GM18868 (cell line): ENCODE measurements at regions not wholly inside any gene's neighbourhood (a gene's known extent, or its start where the extent isn't known, plus 50 kb on each side); places are given as distances from the start of the nearest gene placed in this dataset.

ENCODE experiments used
- ATAC-seq: cut with Tn5 transposase; IDR thresholded peaks from one replicate; pipeline ENCODE4 v1.9.1; 2021; ENCODE audit warnings: mild to moderate bottlenecking, moderate library complexity; ENCODE audit not compliant: unreplicated experiment

DNA sequence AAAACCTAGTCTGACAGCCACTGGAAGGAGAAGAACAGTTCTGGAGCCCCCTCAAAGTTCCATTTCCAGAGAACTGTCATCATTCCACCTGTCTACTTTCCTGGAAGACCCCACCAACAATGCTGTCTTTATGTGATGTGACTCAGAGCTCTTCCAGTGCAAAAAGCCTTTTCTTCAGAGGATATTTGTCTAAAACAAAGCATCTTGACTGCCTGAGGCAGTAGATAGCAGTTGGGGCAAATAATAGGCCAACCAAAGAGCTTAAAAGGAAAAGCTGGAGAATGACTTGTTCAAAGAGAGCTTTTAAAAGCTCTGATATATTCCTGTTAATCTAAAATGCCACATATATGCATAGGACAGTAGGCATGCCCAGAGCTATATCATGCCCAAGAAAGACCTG, 62.6 kb downstream of the MIS18A start:
- no peak for ATAC-seq

DNA sequence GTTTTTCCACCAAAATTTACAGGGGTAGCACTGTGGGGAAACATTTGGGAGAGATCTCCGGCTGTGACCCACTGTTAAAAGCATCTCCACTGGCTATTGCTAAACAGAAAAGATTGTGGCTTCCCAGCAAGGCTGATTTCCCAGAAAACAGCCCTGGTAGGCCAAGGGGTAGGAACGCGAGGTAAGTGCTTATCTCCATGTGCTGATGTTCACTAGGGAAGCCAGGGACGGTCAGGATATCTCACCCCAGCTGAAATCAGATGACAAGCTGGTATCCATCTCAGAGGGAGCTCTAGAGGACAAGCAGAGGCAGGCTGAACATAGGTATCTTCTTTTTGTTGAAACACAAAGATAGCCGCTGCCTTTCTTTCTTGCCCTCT, 63.6 kb downstream of the MIS18A start:
- no peak for ATAC-seq

GRCh38 chr21:32214654-32215305, 64.1 kb downstream of the MIS18A start:
- ATAC-seq: no peak

GRCh38 chr21:32212116-32212515, 66.7 kb downstream of the MIS18A start:
- ATAC-seq: no peak

DNA sequence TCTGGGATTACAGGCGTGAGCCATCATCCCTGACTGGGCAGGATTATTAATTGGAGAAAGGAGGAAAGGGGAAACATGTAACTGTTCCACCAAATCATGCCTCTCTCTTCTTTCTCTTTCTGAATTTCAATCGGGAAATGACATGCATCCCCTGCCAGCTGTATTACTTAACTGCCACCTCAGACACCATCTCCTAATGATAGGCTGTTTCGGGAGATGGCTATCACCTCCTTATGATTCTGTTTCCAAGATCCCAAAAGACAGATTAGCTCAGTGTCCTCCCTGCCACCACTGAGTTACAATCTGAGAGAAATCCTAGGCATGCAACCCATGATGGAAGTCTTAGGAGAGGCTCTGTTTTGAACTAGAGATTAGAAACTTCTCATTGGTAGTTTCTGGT, 67.5 kb downstream of the MIS18A start:
- ATAC-seq: no peak

DNA sequence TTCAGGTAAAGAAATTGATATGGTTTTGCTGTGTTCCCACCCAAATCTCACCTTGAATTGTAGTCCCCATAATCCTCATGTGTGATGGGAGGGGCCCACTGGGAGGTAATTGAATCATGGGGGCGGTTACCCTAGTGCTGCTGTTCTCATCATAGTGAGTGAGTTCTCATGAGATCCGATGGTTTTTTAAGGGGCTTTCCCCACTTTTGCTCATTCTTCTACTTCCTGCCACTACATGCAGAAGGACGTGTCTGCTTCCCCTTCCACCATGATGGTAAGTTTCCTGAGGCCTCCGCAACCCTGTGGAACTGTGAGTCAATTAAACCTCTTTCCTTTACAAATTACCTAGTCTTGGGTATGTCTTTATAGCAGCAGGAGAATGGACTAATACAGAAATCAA, 69.3 kb downstream of the MIS18A start:
- no peak for ATAC-seq

GRCh38 chr21:32207406-32207716, 71.5 kb downstream of the MIS18A start:
- ATAC-seq: no peak

DNA sequence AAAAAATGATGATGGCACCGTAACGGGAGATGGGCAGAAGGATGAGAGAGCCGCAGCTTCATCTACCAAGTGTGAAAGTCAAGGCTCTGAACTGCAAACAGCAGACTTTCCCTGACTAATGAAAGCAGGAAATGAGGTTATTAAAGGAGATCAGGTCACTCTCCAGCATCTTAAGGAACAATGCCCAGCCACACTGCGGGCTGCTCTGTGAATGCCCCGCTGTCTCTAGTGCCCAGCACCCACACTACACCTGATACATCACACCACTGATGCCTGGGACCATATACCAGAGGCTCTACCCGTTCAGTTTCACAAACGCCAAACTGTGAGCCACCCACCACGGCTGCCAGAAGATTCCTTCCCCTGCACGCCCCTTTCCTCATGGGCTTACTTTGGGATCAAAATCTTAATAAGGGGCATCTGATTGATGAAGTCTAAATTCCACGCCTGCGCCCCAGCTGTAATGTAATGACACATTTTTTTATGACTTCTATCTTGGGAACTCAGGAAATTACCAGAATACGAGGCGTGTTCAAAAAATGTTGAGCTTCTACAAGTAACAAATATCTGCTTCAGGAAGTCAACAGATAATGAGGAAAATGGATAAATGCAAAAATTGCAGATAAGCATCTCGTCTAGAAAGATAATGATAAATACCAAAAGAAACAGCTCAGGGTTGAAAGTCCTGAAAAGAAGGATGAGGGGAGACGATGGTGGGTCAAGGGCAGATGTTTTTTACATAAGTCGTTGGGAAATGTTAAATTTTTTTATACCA, 72.0 kb downstream of the MIS18A start:
- ATAC-seq: no peak

- no peak for ATAC-seq
Observed at GRCh38 chr21:32203877-32204480, 74.9 kb downstream of the MIS18A start.

- no peak for ATAC-seq
Observed at GRCh38 chr21:32200029-32200428, 78.8 kb downstream of the MIS18A start.

GRCh38 chr21:32198384-32198783, 80.5 kb downstream of the MIS18A start:
- no peak for ATAC-seq

GRCh38 chr21:32197896-32198295, 81.0 kb downstream of the MIS18A start:
- no peak for ATAC-seq

- ATAC-seq: no peak
Observed at GRCh38 chr21:32196001-32196400, 82.8 kb downstream of the MIS18A start.

- no peak for ATAC-seq
Observed at GRCh38 chr21:32193098-32193465, 85.8 kb downstream of the MIS18A start.

GRCh38 chr21:32192291-32193097, 86.4 kb downstream of the MIS18A start:
- no peak for ATAC-seq

DNA sequence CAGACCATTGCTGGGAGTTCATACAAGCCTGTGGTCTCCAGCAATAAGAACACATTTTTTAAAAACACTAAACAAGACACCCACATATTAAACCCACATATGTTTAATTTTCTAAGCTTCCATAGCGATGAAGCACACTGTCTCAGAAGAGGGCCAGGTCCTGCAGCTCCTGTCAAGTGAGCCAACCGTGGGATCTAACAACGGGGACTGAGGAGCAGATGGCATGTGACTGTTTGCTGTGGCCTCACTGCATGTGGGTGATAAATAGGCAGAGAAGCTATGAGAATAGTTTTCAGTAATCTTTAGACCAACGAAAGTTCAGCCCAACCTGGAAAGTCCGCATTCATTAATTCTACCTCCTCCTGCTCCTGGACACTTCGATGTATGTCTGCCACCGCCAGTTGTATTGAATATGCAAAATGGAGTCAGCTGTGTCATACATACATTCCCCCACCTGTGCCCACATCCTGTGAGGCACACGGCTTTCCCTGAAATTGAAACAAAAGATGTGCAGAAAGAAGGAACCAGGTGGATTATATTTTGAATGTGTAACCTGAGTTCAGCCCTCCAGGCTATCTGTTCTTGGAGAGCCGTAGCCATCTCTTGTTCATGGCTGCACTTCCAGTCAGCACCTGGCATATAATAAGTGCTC, 88.2 kb downstream of the MIS18A start:
- ATAC-seq: no peak

- ATAC-seq: no peak
Observed at GRCh38 chr21:32189688-32190483, 89.0 kb downstream of the MIS18A start.

- ATAC-seq: no peak
Observed at GRCh38 chr21:32186804-32187203, 92.0 kb downstream of the MIS18A start.

- no peak for ATAC-seq
Observed at GRCh38 chr21:32185726-32186125, 93.1 kb downstream of the MIS18A start.

- ATAC-seq: no peak
Observed at GRCh38 chr21:32185103-32185502, 93.7 kb downstream of the MIS18A start.
